ENCODE measurements at regions not wholly inside any gene's neighbourhood (a gene's known extent, or its start where the extent isn't known, plus 50 kb on each side); places are given as distances from the start of the nearest gene placed in this dataset.
"Not testable (repeated sequence)": the region's sequence is repeated elsewhere in the genome, so short reads cannot be mapped to it uniquely, and the experiment has no call there.

DNA sequence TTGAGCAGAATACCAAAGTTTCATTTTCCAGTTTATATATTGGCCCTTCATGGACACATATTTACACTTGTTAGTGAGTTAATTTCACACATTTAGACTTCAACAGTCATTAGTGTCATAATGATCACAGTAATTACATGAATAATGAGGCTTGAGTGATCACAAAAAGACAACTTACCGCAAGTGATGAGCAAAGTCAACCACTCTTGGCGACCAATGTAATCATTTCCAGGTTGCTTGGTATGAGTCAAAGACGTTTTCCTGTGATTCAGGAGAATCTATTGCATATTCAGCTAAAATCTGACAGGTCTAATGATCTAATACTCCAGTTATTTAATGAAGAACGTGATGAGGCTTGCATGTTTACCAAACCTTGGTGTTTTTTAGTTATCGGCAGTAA is 407.9 kb upstream of the TENM3 start:
- DNase-seq (ENCODE audit: low spot score) (no peak), ATAC-seq (ENCODE audit: low read depth) (peak; percentile 76)
- TF ChIP-seq, protein P1, sequence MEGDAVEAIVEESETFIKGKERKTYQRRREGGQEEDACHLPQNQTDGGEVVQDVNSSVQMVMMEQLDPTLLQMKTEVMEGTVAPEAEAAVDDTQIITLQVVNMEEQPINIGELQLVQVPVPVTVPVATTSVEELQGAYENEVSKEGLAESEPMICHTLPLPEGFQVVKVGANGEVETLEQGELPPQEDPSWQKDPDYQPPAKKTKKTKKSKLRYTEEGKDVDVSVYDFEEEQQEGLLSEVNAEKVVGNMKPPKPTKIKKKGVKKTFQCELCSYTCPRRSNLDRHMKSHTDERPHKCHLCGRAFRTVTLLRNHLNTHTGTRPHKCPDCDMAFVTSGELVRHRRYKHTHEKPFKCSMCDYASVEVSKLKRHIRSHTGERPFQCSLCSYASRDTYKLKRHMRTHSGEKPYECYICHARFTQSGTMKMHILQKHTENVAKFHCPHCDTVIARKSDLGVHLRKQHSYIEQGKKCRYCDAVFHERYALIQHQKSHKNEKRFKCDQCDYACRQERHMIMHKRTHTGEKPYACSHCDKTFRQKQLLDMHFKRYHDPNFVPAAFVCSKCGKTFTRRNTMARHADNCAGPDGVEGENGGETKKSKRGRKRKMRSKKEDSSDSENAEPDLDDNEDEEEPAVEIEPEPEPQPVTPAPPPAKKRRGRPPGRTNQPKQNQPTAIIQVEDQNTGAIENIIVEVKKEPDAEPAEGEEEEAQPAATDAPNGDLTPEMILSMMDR (IDR thresholded peaks at IDR 0.05; ENCODE audit: poor library complexity, severe bottlenecking): no peak
- H3K27me3 ChIP-seq (ENCODE audit: insufficient read depth, poor library complexity, severe bottlenecking): no peaks in the 10 kb centered on the region
- no peaks in the 10 kb centered on the region for H3K9me3 ChIP-seq (ENCODE audit: severe bottlenecking)
- no peak overlapping the region for H3K27ac ChIP-seq (ENCODE audit: poor library complexity, severe bottlenecking)
- no peak overlapping the region for H3K4me3 ChIP-seq (ENCODE audit: severe bottlenecking)
- peaks cover 15% of the 10 kb centered on the region for H3K4me1 ChIP-seq (ENCODE audit: insufficient read depth, poor library complexity, severe bottlenecking)
- no peaks in the 10 kb centered on the region for H3K36me3 ChIP-seq (ENCODE audit: low read depth)

DNA sequence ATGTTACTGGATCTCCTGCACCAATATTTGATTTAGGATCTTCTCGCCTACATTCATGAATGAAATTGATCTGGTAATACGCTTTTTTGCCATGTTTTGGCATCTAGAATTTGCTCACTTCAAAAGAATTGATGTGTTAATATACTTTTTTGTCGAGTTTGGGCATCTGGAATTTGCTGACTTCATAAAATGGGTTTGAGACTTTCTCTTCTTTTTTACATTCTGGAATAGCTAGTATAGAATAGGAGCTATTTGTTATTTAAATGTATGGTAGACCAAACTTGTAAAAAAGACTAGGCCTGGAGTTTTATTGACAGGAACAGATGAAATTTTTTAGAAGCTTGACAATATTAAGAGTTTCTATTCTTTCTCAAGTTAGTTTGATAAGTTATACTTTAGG is 404.9 kb upstream of the TENM3 start:
- Histone ChIP-seq H3K36me3 (ENCODE audit: low read depth) (no peaks in the 10 kb centered on the region), H3K27ac (ENCODE audit: poor library complexity, severe bottlenecking) (no peak overlapping the region), H3K9me3 (ENCODE audit: severe bottlenecking) (no peaks in the 10 kb centered on the region), H3K4me1 (ENCODE audit: insufficient read depth, poor library complexity, severe bottlenecking) (peaks cover 15% of the 10 kb centered on the region), H3K4me3 (ENCODE audit: severe bottlenecking) (no peak overlapping the region), H3K27me3 (ENCODE audit: insufficient read depth, poor library complexity, severe bottlenecking) (no peaks in the 10 kb centered on the region)
- TF ChIP-seq, protein P1 (IDR thresholded peaks at IDR 0.05; ENCODE audit: poor library complexity, severe bottlenecking): no peak
- DNase-seq (ENCODE audit: low spot score) (no peak), ATAC-seq (ENCODE audit: low read depth) (no peak)

DNA sequence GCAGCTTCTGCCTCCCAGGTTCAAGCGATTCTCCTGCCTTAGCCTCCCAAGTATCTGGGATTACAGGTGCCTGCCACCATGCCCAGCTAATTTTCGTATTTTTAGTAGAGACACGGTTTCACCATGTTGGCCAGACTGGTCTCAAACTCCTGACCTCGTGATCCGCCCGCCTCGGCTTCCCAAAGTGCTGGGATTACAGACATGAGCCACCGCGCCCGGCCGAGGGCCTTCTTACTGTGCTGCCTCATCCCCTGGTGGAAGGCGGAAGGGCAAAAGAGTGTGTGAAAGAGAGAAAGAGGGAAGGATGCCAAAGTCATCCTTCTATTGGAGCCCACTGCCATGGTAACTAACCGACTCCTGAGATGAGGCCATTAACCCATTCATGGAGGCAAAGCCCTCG is 399.4 kb upstream of the TENM3 start:
- not testable (repeated sequence) for H3K27ac ChIP-seq (ENCODE audit: poor library complexity, severe bottlenecking); H3K9me3 ChIP-seq (ENCODE audit: severe bottlenecking); DNase-seq (ENCODE audit: low spot score); H3K27me3 ChIP-seq (ENCODE audit: insufficient read depth, poor library complexity, severe bottlenecking); H3K4me3 ChIP-seq (ENCODE audit: severe bottlenecking); H3K36me3 ChIP-seq (ENCODE audit: low read depth); ATAC-seq (ENCODE audit: low read depth)
- peaks cover 12% of the 10 kb centered on the region for H3K4me1 ChIP-seq (ENCODE audit: insufficient read depth, poor library complexity, severe bottlenecking)

DNA sequence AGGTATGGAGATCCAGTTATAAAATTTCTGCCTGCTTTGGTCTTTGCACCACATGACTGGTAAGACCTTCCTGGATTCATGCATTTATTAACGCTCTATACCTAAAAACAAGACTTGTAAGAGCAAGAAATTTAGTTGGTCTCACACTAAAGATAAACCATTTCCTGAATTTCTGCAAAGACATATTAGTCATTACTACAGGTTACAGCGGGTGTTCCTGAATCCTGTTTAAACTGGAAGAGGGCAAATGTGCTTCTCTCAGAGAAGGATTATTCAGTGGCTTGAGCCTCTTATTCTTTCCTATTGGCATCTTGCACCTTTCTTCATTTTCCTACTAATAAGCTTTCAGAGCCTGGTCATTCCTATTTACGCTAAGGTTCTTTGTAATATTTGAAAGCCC is 397.6 kb upstream of the TENM3 start:
- Histone ChIP-seq H3K4me1 (ENCODE audit: insufficient read depth, poor library complexity, severe bottlenecking) (peaks cover 12% of the 10 kb centered on the region), H3K27ac (ENCODE audit: poor library complexity, severe bottlenecking) (no peak overlapping the region), H3K9me3 (ENCODE audit: severe bottlenecking) (no peaks in the 10 kb centered on the region), H3K4me3 (ENCODE audit: severe bottlenecking) (no peak overlapping the region), H3K27me3 (ENCODE audit: insufficient read depth, poor library complexity, severe bottlenecking) (no peaks in the 10 kb centered on the region), H3K36me3 (ENCODE audit: low read depth) (no peaks in the 10 kb centered on the region)
- DNase-seq (ENCODE audit: low spot score): no peak
- peak; percentile 68; the same call in 2 of the 3 replicates for ATAC-seq (ENCODE audit: low read depth)
- TF ChIP-seq, protein P1 (IDR thresholded peaks at IDR 0.05; ENCODE audit: poor library complexity, severe bottlenecking): no peak

DNA sequence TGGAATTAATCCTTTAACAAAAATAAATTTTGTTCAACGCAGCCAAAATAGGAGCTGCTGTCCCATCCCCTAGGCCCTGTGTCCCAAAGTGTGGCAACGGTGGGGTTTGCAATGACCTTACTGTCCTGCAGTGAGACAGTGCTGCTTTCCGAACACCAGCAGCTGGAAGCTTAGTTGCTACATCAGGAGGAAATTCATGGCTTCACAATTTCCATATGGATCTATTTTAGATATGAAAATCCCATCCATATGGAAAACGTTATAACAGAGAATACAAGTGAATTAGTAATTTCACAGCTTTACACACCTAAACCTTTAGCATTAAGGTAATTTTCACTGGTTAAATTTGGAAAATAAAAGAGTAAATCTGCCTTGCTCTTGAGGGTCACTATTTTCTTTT is 396.3 kb upstream of the TENM3 start:
- Histone ChIP-seq H3K9me3 (ENCODE audit: severe bottlenecking) (no peaks in the 10 kb centered on the region), H3K27me3 (ENCODE audit: insufficient read depth, poor library complexity, severe bottlenecking) (no peaks in the 10 kb centered on the region), H3K4me1 (ENCODE audit: insufficient read depth, poor library complexity, severe bottlenecking) (peaks cover 12% of the 10 kb centered on the region), H3K4me3 (ENCODE audit: severe bottlenecking) (no peak overlapping the region), H3K36me3 (ENCODE audit: low read depth) (no peaks in the 10 kb centered on the region), H3K27ac (ENCODE audit: poor library complexity, severe bottlenecking) (no peak overlapping the region)
- ATAC-seq (ENCODE audit: low read depth) (no peak), DNase-seq (ENCODE audit: low spot score) (no peak)
- TF ChIP-seq, protein P1 (IDR thresholded peaks at IDR 0.05; ENCODE audit: poor library complexity, severe bottlenecking): no peak

Data from RWPE2 (cell line).